Left ventricle myocardium superior (tissue), 1 donor: ENCODE measurements at regions not wholly inside any gene's neighbourhood (a gene's known extent, or its start where the extent isn't known, plus 50 kb on each side); places are given as distances from the start of the nearest gene placed in this dataset.

Experiments
- ATAC-seq: fragments of 200-7000 bp; cut with Tn5 transposase; one replicate; pipeline ENCODE4 v1.9.1; 2020; ENCODE audit warnings: mild to moderate bottlenecking, moderate library complexity
- DNase-seq: peaks from one replicate; pipeline ENCODE4 v3.0.0-alpha.2; 2020
- intact Hi-C: fragments of 100-400 bp; cut with micrococcal nuclease; formaldehyde crosslinking; loops from one replicate; pipeline ENCODE4 v1.11.0; 2022
- donor health status: DM: no; HTN: yes; CAD: no; lungs with severe emphysema.

GRCh38 chr10:61839916-61840315 is 61.6 kb upstream of the ARID5B start:
- DNase-seq = no peak
- no peak for ATAC-seq
- intact Hi-C loops = no loop called here

- DNase-seq = no peak
- intact Hi-C loops = no loop called here
- no peak for ATAC-seq
Observed at GRCh38 chr10:61840403-61840802, 61.1 kb upstream of the ARID5B start.

- DNase-seq = no peak
- ATAC-seq = no peak
- intact Hi-C loops = no loop called here
Observed at GRCh38 chr10:61841338-61841875, 60.1 kb upstream of the ARID5B start.

DNA sequence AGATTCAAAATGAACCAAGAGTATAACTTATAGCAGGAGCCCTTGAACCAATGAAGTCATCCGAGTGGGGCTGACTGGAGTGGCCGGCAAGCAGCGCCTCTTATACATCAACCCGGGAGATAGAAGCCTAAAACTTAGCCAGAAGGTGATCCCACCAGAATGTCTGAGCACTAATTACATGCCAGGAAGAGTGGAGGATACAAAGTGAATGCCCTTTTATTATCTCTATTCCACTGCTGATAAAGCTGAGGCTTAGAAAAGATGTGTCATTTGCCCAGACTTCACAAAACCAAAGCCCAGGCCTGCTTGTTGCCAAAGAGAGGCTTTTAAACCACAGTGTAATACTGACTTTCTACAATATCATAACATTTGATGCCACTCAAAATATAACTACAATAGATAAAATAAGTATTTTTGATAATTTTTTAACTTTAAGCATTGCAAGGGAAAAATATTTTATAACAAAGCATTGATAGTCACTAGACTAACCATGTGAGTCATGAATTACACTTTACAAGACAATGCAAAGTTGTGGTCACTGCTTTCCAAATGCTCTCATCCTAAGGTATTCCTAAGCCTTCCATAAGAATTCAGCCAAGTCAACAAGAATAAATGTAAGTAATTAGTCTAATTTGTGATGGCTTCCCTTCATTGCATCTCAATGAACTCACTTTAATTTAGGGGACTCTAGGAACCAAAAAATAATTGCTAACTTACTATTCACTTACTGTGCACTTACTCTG is 58.6 kb upstream of the ARID5B start:
- no peak for DNase-seq
- intact Hi-C loops = no loop called here
- ATAC-seq = no peak

GRCh38 chr10:61844116-61844822 is 57.2 kb upstream of the ARID5B start:
- intact Hi-C loops = no loop called here
- ATAC-seq (no peak), DNase-seq (no peak)

DNA sequence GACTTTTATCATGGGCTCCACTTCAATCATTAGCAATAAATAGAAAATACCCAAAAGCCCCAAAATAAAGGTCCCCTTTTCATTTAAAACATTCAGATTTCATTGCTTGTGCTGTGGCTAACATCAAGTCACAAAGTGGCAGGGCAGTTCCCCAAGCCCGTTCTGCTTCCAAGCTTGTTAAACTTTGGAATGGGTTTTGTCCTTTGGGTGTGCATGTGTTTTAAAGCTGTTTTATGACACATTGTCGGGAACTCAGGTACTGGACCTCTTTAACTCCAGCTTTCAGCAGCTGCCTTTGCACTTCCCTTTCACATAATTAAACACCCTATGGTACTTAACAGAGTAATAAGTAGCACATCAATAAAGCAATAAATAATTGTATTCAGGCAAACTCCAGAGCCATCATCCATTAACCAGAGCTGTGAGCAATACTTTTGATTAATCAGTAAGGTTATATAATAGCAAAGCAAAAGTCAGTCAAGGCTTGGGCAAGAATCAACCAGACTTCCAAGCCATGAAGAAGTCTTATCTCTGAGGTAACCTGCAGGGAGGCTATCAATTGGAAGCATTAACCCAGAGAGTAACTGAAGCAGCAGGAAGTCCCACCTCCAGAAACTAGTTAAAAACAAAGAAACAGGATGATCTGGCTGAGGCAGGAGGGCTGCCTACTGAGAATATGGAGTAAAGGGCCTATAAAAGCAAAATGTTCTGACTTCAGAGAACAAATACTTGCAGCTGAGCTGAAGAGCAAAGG is 56.1 kb upstream of the ARID5B start:
- ATAC-seq (no peak), DNase-seq (no peak)
- intact Hi-C loops = no loop called here

- intact Hi-C loops = no loop called here
- DNase-seq (no peak), ATAC-seq (no peak)
Observed at GRCh38 chr10:61845950-61846268, 55.6 kb upstream of the ARID5B start.

- intact Hi-C loops = no loop called here
- DNase-seq = no peak
- ATAC-seq = no peak
Observed at GRCh38 chr10:61846370-61847031, 55.0 kb upstream of the ARID5B start.

DNA sequence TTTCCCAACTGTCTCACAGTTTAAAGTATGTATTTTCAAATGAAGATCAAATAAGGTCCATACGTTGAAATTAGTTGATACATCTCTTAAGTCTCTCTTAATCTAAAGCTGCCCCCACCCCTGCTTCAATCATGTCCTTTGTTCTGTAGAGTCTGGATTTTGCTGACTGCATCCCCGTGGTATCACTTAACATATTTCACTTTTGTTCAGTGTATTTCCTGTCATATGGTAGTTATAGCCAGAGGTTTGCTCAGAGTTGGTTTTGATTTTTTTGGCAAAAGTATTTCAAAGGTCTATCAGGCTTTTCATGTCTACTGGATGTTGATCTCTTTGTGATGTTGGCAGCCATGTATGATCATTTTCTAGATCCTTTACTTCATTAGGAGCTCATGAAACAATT is 54.4 kb upstream of the ARID5B start:
- intact Hi-C loops = no loop called here
- ATAC-seq (no peak), DNase-seq (no peak)

GRCh38 chr10:61847640-61848039 is 53.9 kb upstream of the ARID5B start:
- intact Hi-C loops = no loop called here
- ATAC-seq (no peak), DNase-seq (no peak)

- DNase-seq (no peak), ATAC-seq (no peak)
- intact Hi-C loops = no loop called here
Observed at GRCh38 chr10:61850376-61850775, 51.1 kb upstream of the ARID5B start.
